Endothelial cell (in vitro differentiated cells): ENCODE measurements at regions not wholly inside any gene's neighbourhood (a gene's known extent, or its start where the extent isn't known, plus 50 kb on each side); places are given as distances from the start of the nearest gene placed in this dataset.

Experiments
- DNase-seq: peaks from one replicate; pipeline ENCODE4 v3.0.0; 2021; ENCODE audit warnings: low spot score
- H3K27ac Mint-ChIP-seq: one replicate; pipeline ENCODE4 v1.8.0; 2021; ENCODE audit warnings: mixed read lengths, inconsistent platforms; ENCODE audit not compliant: unreplicated experiment
- H3K27me3 Mint-ChIP-seq: one replicate; pipeline ENCODE4 v1.8.0; 2021; ENCODE audit warnings: mild to moderate bottlenecking, moderate library complexity, mixed read lengths, inconsistent platforms; ENCODE audit not compliant: unreplicated experiment
- H3K36me3 Mint-ChIP-seq: one replicate; pipeline ENCODE4 v1.8.0; 2021; ENCODE audit warnings: mild to moderate bottlenecking, low read depth, mixed read lengths, inconsistent platforms; ENCODE audit not compliant: unreplicated experiment
- H3K4me1 Mint-ChIP-seq: one replicate; pipeline ENCODE4 v1.8.0; 2021; ENCODE audit warnings: mild to moderate bottlenecking, mixed read lengths, inconsistent platforms; ENCODE audit not compliant: unreplicated experiment
- H3K4me3 Mint-ChIP-seq: one replicate; pipeline ENCODE4 v1.8.0; 2021; ENCODE audit warnings: mild to moderate bottlenecking, mixed read lengths, inconsistent platforms; ENCODE audit not compliant: unreplicated experiment
- H3K9me3 Mint-ChIP-seq: one replicate; pipeline ENCODE4 v1.8.0; 2021; ENCODE audit warnings: mixed read lengths, inconsistent platforms; ENCODE audit not compliant: unreplicated experiment
- TF ChIP-seq, protein P1 (sequence below): fragments of 200-600 bp; sonication (generic); IDR thresholded peaks from one replicate; pipeline ENCODE4 v1.5.0; 2021; ENCODE audit warnings: antibody characterized with exemption; ENCODE audit not compliant: unreplicated experiment

- Mint-ChIP-seq H3K27me3 (no peaks in the 10 kb centered on the region), H3K9me3 (no peaks in the 10 kb centered on the region), H3K27ac (no peak overlapping the region), H3K36me3 (no peaks in the 10 kb centered on the region), H3K4me3 (no peak overlapping the region), H3K4me1 (no peaks in the 10 kb centered on the region)
- no peak for DNase-seq
- TF ChIP-seq, protein P1, sequence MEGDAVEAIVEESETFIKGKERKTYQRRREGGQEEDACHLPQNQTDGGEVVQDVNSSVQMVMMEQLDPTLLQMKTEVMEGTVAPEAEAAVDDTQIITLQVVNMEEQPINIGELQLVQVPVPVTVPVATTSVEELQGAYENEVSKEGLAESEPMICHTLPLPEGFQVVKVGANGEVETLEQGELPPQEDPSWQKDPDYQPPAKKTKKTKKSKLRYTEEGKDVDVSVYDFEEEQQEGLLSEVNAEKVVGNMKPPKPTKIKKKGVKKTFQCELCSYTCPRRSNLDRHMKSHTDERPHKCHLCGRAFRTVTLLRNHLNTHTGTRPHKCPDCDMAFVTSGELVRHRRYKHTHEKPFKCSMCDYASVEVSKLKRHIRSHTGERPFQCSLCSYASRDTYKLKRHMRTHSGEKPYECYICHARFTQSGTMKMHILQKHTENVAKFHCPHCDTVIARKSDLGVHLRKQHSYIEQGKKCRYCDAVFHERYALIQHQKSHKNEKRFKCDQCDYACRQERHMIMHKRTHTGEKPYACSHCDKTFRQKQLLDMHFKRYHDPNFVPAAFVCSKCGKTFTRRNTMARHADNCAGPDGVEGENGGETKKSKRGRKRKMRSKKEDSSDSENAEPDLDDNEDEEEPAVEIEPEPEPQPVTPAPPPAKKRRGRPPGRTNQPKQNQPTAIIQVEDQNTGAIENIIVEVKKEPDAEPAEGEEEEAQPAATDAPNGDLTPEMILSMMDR: no peak
These were observed 352.4 kb upstream of the POM121L12 start for GRCh38 chr7:52682993-52683392.

DNA sequence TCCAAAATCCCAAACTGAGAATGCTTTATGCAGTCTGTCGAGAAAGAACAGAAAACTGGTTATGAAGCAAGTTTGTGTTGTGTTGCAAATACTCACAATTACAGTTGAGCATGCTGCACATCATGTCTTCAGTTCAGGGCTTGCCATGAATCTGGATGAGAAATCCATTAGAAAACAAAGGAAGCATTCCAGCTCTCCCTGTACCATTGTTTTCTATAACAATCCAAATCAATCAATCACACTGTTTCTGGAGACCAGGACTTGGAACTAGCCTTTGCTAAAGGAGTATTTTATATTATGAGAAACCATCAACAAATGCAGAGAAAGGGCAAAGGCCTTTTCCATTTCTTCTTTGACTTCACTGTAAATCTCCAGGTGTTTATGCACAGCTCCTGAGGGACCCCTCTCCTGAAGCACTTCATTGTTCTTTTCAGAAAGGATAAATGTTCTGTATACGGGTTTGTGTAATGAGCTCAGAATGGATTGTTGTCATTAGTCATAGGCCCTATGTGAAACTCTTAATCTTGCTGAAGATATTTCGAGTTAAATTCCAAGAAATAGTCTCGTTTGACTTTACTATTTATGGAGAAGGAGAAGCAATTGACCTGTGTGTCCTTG is 364.7 kb upstream of the POM121L12 start:
- Mint-ChIP-seq H3K4me3 (no peak overlapping the region), H3K27me3 (peaks cover 2% of the 10 kb centered on the region), H3K27ac (no peak overlapping the region), H3K36me3 (no peaks in the 10 kb centered on the region), H3K4me1 (no peaks in the 10 kb centered on the region), H3K9me3 (no peaks in the 10 kb centered on the region)
- no peak for DNase-seq
- TF ChIP-seq, protein P1: no peak

GRCh38 chr7:52669031-52669430 is 366.4 kb upstream of the POM121L12 start:
- no peaks in the 10 kb centered on the region for H3K36me3 Mint-ChIP-seq
- H3K27me3 Mint-ChIP-seq: peaks cover 2% of the 10 kb centered on the region
- H3K4me3 Mint-ChIP-seq: no peak overlapping the region
- no peaks in the 10 kb centered on the region for H3K9me3 Mint-ChIP-seq
- H3K4me1 Mint-ChIP-seq: no peaks in the 10 kb centered on the region
- DNase-seq: no peak
- TF ChIP-seq, protein P1: no peak
- H3K27ac Mint-ChIP-seq: no peak overlapping the region

- H3K27me3 Mint-ChIP-seq: peaks cover 2% of the 10 kb centered on the region
- H3K27ac Mint-ChIP-seq: no peak overlapping the region
- TF ChIP-seq, protein P1: no peak
- no peaks in the 10 kb centered on the region for H3K4me1 Mint-ChIP-seq
- no peak for DNase-seq
- H3K4me3 Mint-ChIP-seq: no peak overlapping the region
- H3K9me3 Mint-ChIP-seq: no peaks in the 10 kb centered on the region
- no peaks in the 10 kb centered on the region for H3K36me3 Mint-ChIP-seq
These were observed 367.0 kb upstream of the POM121L12 start for GRCh38 chr7:52668435-52668834.

DNA sequence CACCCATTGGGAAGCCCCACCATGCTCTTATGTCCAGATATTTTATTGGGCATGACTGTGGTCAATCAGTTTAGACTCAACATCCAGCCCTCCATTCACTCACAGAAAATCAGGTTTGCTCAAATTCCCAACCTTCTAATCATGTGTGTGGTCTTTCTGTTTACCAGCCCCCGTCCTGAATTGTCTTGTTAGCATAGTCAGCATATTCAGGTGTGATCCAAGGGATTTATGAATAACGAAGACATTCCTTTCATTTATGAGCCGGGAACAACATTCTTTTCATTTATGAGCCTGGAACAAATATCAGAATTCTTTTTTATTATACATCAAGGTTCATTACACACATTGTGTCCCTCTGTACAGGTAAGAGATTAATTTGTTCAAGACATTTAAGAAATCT is 376.3 kb upstream of the POM121L12 start:
- no peak overlapping the region for H3K27ac Mint-ChIP-seq
- no peaks in the 10 kb centered on the region for H3K36me3 Mint-ChIP-seq
- no peak overlapping the region for H3K4me3 Mint-ChIP-seq
- TF ChIP-seq, protein P1: no peak
- no peaks in the 10 kb centered on the region for H3K9me3 Mint-ChIP-seq
- no peaks in the 10 kb centered on the region for H3K4me1 Mint-ChIP-seq
- H3K27me3 Mint-ChIP-seq: no peaks in the 10 kb centered on the region
- no peak for DNase-seq
